Fibroblast of peridontal ligament (primary cell): ENCODE measurements at regions not wholly inside any gene's neighbourhood (a gene's known extent, or its start where the extent isn't known, plus 50 kb on each side); places are given as distances from the start of the nearest gene placed in this dataset.
A peak's percentile ranks its signal among the peaks of the same experiment; 100 is the strongest.

Experiments
- DNase-seq: peaks from one replicate; pipeline ENCODE4 v3.0.0-alpha.2; 2010; ENCODE audit errors: extremely low read depth

DNA sequence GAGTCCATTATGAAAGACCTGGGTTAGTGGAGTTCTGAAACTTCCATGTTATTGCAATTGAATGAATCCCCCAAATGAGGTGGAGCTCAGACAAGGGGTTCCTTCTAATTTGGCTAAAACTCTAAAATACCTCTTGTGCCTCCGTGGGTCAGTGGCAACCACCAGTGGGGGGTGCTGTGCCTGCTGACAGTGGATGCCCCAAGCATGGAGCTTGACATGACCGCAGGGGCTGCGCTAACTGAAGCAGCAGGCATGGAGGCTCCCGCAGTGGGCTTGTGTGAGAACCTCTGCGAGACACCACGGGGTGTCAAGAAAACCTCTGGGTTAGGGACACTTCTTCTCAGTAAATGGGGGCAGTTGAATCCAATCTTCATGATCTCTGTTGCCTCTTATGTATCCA, 200.5 kb downstream of the DRD1 start:
- DNase-seq = no peak

DNA sequence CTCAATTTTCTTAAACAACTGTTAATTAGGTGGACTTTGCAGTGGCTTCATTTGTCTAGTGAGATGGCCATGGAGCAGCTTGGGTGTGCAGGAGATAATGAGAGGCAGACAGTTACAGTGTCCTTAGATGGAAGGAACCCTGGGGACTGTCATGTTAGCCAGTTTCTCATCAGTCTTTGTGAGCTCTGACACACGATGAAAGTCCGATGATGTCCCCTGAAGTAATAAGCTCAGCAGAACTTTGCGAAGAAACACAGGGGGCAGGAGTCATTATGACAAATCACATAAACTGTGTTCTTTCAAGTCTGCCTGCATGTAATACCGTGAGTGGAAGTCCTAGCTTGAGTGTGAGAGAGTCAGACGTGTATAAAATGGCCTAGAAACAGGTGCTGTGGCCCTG, 201.8 kb downstream of the DRD1 start:
- no peak for DNase-seq

DNA sequence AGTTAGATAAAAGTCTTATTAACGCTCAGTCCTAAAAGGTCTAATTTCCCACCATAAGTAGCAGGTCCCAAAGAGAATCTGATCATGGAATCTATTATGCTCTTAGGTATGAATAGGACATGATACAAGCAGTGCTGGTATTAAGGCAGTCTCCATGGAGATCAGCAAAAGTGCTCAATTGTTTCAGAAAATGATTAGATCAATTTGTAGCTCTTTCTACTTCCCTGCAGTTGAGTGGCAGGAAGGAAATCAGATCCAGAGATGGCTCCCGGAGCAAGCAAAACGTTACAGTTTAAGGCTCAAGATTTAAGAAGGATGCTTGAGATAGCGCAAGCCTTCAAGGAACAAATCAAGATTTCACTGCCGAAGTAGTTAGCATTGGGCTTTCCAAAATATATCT, 205.7 kb downstream of the DRD1 start:
- DNase-seq = no peak

DNA sequence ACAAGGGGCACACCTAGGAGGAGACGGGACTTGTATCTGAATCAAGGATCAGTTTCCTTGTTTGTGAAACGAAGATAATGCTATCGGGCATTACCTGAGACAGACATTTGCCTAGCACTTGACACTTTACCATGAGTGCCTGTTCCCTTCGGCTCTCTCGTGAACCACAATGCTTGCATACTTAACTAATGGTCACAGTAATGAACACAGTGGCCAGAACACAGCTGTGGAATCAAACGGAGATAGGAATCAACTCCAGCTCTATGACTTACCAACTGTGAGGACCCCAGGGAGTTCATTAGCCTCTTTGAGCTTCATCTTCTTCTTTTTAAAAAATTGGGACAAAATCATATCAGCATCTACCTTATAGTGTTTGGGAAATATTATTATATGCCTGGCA, 207.8 kb downstream of the DRD1 start:
- no peak for DNase-seq

DNA sequence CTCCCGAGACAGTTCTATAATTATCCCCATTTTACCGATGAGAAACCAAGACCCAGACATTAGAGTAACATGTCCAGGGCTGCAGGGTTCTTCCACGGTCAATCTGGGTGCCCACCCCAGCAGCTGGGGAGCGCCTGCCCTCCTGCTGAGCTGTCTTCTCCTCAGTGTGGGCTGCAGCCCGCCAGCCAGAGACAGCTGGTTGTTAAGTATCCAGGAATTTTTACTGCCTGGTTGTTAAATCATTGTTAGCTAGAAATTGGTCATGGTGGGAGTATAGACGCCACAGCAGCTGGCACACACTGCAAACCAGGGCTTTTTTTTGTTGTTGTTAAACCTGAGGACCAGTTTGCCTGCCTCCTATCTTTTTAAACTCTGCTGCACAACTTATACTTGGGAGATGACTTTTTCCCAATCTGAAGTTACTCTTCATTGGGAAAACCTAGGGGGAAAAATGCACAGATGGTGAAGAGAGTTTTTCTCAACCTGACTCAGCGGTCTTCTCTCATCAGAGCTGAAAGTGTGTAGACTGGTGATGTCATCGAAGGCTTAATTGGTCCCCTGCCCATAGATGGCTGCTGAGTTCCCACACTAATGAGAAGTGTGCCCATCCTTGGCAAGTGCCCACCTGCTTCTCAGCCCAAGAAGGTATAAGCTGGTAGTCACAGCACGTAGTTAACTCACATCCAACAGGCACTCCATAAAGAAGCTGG, 208.6 kb downstream of the DRD1 start:
- DNase-seq = no peak

DNA sequence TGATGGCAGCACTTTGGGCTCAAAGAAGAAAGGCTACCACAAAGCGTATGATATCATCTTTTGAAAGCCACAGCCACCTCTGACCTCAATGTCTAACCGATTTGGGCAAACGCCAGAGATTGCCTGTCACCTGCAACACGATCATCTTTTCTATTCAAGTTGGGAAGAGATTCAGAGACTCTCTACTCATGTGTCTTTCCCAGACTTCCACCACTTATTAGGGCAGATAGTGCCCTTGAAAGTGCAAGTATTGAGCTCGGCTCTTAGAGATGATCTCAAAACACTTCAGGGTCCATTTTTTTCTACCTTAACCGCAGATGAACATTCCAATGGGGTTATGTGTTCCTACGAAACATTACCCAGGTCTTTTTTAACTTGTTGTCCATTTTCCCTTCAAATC, 213.7 kb downstream of the DRD1 start:
- no peak for DNase-seq

DNA sequence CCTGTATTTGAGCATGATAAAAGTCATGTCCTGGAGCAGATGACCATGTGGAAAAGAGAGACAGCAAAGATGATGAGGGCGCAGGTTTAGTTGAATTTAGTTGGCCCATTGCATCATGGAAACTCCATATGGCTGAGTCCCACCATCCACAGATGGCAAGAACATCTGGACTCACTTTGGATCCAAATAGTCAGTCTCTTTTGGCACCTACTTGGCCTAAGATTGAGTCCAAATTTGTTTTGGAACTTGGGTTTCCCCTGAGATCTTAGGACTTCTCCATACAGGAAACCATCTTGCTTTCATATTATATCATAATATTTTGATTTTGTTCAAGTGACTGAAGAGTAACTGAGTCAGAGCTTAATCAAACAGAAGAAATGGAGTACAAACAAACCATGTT, 217.5 kb downstream of the DRD1 start:
- peak; percentile 21 for DNase-seq

DNA sequence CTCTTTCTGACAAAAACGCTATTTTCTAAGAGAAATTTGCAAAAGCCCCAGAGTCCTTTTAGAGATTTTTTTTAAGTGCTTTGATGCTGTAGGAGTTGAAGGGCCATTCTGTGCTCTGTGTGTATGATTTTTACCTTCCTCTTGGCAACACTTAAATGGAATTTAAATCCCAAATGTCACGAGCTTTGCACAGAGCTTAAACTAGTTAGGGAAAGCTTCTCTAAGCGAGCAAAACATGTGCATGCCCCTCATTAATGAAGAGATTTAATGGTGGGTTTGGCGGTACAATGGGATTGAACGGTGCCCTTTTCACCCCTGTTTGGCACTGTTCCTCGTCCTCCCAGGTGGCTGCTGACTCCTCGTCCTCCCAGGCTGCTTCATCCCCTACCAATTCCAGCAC, 220.7 kb downstream of the DRD1 start:
- no peak for DNase-seq

DNA sequence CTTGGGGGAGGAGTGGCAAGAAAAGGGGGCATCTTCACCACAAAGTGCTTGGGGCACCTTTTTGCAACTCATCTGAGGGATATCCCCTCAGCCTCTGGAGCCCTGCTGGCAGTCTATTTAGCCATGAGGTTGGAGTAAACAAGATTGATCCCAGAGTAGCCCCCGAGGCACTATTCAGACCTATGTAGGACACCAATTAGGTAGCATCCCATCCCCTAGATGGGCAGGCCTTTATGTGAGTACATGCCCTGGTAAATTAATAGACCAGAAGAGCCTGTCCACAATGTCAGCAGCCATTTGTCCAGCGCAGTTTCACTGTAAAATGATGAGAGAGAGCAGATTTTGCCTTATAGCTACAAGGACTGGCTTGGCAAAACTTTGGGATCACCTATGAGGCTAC, 221.4 kb downstream of the DRD1 start:
- no peak for DNase-seq

DNA sequence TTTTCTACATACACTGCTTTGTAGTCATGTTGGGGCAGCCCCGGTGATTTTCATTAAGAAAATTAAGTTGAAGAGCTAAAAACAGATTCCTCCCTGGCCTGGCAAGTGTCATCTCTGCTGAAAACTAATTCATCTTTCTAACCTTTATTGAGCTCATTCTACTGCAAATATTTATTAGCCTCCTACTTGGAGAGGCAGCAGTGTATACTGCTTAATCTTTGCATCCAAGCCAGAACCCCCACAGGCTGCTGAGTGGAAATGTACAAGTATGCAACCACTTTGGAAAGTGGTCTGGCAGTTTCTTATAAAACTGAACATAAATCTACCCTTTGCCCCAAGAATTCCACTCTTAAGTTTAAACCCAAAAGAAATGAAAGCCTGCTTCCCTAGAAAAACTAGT, 223.4 kb downstream of the DRD1 start:
- no peak for DNase-seq

DNA sequence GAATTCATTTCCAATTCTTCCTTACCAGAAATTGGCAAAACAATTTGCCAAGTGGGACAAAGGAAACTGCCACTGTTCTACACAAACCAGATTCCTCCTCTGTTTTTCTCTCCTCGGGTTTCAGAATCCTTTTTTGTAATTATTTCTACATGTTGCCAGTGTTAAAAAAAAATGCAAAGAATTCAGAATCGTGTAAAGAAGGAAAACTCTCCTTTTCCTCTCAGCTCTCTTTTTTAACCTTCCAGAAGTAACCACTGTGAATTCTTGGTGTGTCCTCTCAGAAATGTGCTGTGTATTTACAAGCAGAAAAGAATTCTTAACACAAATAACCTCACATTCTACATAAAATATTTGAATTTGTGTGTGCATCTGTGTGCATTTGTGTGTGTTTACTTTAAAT, 224.6 kb downstream of the DRD1 start:
- DNase-seq = peak; percentile 64

DNA sequence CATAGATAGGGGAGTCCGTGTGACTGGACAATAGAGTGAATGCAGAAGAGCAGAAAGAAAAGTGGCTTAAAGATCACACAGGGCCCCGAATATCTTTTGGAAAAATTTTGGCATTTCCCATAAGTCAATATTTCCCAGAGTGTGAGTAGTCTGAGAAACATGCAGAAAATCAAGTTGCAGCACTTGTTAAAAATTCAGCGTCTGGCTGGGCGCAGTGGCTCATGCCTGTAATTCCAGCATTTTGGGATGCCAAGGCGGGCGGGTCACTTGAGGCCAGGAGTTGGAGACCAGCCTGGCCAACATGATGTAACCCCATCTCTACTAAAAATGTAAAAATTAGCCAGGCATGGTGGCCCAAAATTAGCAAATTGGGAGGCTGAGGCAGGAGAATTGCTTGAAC, 227.0 kb downstream of the DRD1 start:
- DNase-seq = peak; percentile 80

DNA sequence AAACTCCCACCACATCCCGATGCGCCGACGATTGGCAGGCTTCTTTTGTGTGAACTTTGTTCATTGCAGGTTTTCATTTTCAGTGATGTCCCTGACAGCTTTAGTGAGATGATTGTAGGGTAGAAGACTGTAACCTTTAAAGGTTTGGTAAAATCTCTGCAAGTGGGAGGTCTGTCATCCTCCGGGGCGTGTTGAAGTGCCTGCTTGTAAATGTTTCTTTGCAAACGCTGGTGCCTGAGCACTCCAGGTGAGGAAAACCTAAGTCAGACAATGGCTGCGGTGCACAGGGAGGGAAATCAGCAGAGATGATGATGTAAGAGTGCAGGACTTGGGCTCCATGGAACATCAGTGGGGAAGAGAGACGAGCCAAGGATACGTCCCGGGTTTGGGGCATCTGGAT, 228.1 kb downstream of the DRD1 start:
- DNase-seq = no peak

DNA sequence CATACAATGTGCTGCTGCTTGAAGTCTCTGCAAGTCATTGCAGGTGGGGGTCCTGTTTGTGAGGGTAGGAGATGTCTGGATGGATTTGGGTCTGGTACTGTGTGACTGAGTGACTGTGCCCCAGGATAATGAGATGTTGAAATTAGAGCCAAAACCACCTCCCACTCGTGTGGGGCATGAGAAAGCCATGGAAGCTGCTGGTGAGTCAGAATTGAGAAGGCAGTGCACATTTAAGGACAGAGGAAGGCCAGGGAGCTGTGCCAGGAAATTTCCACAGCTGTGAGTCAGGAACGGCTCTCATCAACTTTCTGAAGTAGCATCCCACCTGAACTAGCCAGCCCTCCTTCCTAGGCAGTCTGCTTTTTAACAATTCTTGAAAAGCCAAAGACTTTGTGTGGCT, 229.8 kb downstream of the DRD1 start:
- peak; percentile 86 for DNase-seq

DNA sequence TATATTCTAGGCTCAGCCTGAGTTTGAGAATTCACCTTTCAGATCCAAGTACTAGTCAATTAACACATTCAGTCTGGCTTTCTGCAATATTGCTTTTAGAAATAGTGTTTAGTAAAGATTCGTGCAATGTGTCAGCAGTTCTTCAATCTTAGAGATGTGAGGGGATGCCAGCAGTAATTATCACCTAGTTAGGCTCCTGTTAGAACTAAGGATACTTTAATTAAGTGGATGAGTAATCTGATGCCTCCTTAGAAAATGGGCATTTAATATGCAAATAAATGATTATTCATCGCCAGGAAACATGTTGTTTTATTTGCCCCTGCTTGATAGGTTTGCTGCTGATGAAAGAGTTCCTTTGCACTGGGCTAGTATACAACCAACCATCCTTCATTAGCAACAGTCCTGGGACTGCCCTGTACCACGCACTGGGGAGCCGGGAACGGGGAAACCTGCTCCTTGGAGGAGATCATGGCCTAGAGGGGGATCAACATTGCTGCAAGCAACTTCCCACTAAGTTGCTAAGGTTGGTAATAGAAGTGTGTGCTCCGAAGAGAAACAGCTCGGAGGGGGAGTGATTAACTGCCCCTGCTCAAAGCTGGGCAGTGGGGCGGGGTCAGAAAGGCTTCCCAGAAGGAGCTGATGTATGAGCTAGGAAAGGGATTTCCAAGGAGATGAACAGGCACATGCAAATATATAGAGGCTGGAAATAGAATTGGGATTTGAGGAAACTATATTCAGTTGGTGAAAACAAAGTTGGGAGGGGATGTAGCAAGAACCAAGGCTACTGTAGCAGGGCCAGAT, 231.8 kb downstream of the DRD1 start:
- no peak for DNase-seq

DNA sequence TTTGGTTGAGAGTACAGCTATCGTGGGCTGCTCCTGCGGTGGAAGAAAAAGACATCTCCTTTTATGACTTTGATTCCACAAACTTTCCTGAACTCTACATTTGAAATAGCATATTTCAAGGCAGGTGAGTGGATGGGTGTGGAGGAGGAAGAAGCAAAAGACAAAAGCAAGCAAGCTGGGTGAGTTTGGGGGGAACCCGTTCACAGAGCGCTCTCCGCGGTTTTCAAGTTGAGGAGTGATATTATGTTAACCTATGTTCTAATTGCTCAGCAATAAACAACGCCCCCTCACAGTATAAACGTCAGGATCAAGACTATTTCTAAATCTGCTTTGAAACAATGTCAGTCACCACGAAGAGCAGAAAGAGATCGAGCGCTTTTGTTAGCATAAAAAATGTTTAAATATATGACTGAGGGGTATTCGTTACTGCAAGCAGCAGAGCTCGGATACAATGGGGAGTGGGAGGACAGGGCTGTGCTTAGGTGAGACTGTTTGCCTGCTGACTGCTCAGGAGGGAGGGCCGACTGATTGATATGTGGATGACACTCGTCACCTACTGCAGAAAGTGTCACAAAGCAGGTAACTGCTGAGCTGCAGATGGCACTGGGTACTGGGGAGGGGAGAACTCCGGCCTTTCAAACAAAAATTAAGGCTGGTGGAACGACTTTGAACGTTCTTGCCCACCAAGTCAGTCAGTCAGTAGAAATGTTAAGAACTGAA, 236.5 kb downstream of the DRD1 start:
- no peak for DNase-seq

DNA sequence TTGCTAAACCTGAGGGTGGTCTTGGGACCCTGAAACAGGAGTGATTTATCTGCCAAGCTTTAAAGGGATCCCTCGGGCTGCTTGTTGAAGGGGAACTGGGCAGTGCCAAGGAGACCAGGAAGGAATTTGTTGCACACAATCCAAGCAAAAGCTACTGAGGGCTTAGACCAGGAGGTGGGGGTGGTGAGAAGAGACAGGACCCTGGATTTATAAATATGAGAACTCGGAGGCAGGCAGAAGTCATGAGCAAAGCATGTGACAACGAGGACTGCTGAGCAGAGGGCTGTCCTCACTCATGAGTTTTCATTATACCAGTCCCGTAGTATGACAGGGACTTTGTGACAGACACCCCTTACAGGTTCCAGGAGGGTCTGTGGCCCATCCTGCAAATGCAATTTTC, 237.3 kb downstream of the DRD1 start:
- no peak for DNase-seq

DNA sequence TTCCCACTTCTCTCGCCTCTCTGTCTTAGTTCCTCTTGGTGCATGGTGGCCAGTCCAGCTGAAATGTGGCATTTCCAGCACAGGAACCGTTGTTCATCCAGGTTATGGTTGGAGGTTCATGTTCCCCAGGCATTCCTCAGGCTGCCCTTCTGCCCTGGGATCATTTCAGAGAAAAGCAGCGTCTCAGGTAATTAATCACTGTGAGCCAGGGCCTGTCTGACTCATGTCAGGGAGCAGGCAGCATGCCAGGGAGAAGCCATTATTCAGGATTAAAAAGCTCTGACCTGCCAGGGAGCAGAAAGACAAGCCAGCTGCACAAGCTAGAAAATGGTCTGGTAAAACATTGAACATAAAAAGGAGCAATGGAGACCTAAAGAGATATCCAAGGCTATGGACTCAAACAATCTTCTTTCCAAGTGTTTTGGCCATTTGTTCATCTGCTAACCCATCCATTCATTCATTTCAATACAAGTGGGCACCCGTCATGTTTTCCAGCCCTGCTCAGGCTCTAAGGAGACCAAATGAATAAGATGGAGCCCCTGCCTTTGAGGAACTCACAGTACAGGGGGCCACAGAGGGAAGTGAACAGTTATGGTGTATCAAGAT, 241.4 kb downstream of the DRD1 start:
- no peak for DNase-seq

DNA sequence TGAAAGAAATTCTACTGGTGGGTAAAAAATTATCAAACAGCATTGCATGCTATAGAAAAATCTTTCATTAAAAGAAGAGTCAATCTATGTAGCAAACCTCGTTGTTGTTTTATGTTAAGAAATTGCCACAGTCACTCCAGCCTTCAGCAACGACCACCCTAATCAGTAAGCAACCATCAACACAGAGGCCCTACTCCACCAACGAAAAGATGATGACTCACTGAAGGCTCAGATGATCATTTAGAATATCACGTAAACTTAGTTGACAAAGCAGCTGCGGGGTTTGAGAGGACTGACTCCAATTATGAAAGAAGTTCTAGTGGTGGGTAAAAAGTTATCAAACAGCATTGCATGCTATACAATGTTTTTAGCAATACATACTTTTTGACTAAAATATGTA, 242.6 kb downstream of the DRD1 start:
- no peak for DNase-seq

DNA sequence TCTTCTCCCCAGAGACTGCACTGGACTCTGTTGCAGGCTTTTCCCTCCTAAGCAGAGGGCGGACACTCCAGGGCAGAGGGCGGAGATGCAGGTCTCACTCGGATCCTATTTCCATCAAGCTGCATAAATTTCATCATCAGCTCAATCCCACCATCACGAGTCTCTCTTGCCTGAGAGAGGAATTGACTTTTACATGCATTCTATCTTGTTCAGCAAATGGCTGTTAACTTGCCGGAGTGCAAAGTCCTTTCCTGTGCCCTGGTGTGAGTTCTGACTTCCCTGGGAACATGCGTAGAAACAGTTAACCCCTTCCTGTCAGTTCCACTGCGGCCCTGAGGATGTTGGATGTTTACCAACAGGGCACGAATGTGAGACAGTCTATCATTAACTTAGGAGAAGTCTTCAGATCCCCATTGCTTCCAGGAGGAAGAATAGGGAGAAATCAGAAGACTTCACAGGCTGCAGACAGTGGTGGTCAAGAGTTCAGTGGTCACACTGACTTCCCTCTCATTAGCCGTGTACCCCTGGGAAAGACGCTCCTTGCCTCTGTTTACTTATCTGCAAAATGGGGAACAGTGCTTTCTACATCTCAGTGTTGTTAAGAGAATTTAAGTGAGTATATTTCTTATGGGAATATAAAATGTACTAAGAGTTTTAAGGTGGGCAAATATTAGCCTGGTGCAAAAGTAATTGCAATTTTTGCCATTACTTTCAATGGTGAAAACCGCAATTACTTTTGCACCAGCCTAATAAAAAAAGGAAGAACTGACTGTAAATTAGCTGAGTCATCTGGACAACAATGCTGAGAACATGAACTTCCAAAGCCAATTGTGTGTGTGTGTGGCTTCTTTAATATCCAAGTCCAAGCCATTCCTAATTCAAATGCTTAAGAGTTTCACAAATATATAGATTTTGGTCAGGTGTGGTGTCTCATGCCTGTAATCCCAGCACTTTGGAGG, 248.0 kb downstream of the DRD1 start:
- peak; percentile 41 for DNase-seq

DNA sequence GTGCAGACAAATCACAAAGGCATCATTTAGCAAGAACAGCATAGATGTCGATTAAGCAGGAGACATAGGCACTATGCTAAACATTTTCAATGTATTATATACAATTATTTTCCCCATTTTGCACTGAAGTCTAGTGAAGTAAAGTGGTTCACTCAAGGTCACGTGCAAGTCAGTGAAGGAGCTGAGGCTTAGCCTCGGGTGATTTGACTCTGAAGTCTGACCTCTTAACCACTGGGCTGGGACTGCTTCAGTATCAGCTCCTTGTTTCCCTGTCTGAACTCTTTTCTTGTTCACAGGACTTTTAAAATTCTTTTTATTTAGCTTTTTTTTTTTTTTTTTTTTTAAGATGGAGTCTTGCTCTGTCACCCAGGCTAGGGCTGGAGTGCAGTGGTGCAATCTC, 262.7 kb downstream of the DRD1 start:
- no peak for DNase-seq
